ENCODE measurements at regions not wholly inside any gene's neighbourhood (a gene's known extent, or its start where the extent isn't known, plus 50 kb on each side); places are given as distances from the start of the nearest gene placed in this dataset.
"Not testable (repeated sequence)": the region's sequence is repeated elsewhere in the genome, so short reads cannot be mapped to it uniquely, and the experiment has no call there.

DNA sequence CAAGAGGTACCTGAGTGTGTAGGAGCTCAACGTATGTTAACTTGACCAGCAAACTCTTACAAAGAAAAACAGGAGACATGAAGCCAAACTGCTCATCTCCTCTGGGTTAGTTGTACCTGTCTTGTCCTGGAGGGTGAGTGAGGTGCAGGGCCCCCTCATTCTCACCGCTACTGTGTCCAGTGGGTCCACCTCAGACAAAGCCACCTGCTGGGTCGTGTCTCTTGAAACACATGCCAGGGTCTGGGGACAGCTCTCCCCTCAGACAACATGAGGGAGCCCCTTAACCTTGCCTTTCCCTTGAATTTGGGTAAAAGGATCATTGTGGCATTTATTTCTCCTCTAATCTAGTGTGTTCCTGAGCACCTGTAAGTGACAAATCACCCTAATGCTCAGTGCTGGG is 185.6 kb downstream of the TLE3 start:
- Mint-ChIP-seq H3K4me1 (no peaks in the 10 kb centered on the region), H3K4me3 (no peak overlapping the region), H3K27ac (no peak overlapping the region), H3K9me3 (ENCODE audit: low read depth) (no peaks in the 10 kb centered on the region), H3K27me3 (no peaks in the 10 kb centered on the region), H3K36me3 (no peaks in the 10 kb centered on the region)
- CTCF ChIA-PET = no interaction called here
- DNase-seq = no peak
- ATAC-seq = no peak

GRCh38 chr15:69914040-69914439 is 183.7 kb downstream of the TLE3 start:
- DNase-seq = no peak
- CTCF ChIA-PET = no interaction called here
- no peak for ATAC-seq

DNA sequence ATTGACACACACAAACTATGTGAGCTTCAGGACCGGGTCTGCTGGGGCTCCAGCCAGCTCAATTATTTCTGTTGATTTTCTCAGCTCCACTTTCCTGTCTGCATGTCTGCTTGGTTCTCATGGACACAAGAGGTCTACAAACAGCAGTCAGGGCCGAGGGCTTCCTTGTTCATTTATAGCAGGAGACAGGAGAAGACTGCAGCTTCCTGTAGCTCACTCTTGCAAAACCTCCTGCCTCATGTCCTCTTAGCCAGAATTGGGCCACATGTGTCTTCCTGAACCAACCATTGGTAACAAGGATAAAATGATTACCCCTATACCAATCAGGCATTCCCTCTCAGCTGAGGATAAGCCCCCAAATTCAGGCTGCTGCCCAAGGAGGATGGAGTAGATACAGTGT is 182.8 kb downstream of the TLE3 start:
- no peaks in the 10 kb centered on the region for H3K9me3 Mint-ChIP-seq (ENCODE audit: low read depth)
- DNase-seq (no peak), ATAC-seq (no peak)
- no peaks in the 10 kb centered on the region for H3K27me3 Mint-ChIP-seq
- no peak overlapping the region for H3K4me3 Mint-ChIP-seq
- no peak overlapping the region for H3K27ac Mint-ChIP-seq
- CTCF ChIA-PET = no interaction called here
- H3K4me1 Mint-ChIP-seq = no peaks in the 10 kb centered on the region
- H3K36me3 Mint-ChIP-seq = no peaks in the 10 kb centered on the region

More at GRCh38 chr15:69914040-69914439, 183.7 kb downstream of the TLE3 start:
- H3K9me3 Mint-ChIP-seq (ENCODE audit: low read depth) = no peaks in the 10 kb centered on the region
- H3K27ac Mint-ChIP-seq = no peak overlapping the region
- H3K36me3 Mint-ChIP-seq = no peaks in the 10 kb centered on the region
- no peaks in the 10 kb centered on the region for H3K27me3 Mint-ChIP-seq
- no peak overlapping the region for H3K4me3 Mint-ChIP-seq
- H3K4me1 Mint-ChIP-seq = no peaks in the 10 kb centered on the region

- CTCF ChIA-PET = no interaction called here
- Mint-ChIP-seq H3K27me3 (no peaks in the 10 kb centered on the region), H3K9me3 (ENCODE audit: low read depth) (no peaks in the 10 kb centered on the region), H3K4me1 (no peaks in the 10 kb centered on the region), H3K4me3 (no peak overlapping the region), H3K27ac (no peak overlapping the region), H3K36me3 (no peaks in the 10 kb centered on the region)
- ATAC-seq (no peak), DNase-seq (no peak)
Observed at GRCh38 chr15:69916169-69916785, 181.4 kb downstream of the TLE3 start.

GRCh38 chr15:69917056-69917455 is 180.7 kb downstream of the TLE3 start:
- CTCF ChIA-PET = no interaction called here
- Mint-ChIP-seq H3K4me1 (no peaks in the 10 kb centered on the region), H3K36me3 (no peaks in the 10 kb centered on the region)

GRCh38 chr15:69919816-69920215 is 177.9 kb downstream of the TLE3 start:
- peaks cover 13% of the 10 kb centered on the region for H3K27me3 Mint-ChIP-seq
- H3K9me3 Mint-ChIP-seq (ENCODE audit: low read depth) = peaks cover 4% of the 10 kb centered on the region
- peaks cover 4% of the 10 kb centered on the region for H3K36me3 Mint-ChIP-seq
- DNase-seq = no peak
- ATAC-seq = no peak
- H3K4me3 Mint-ChIP-seq = no peak overlapping the region
- CTCF ChIA-PET = no interaction called here
- H3K27ac Mint-ChIP-seq = no peak overlapping the region
- H3K4me1 Mint-ChIP-seq = no peaks in the 10 kb centered on the region

More at GRCh38 chr15:69917056-69917455, 180.7 kb downstream of the TLE3 start:
- Mint-ChIP-seq H3K27ac (no peak overlapping the region), H3K4me3 (no peak overlapping the region), H3K9me3 (ENCODE audit: low read depth) (no peaks in the 10 kb centered on the region), H3K27me3 (no peaks in the 10 kb centered on the region)
- ATAC-seq (no peak), DNase-seq (no peak)

GRCh38 chr15:69920221-69920620 is 177.5 kb downstream of the TLE3 start:
- ATAC-seq = no peak

GRCh38 chr15:69921626-69922619 is 175.8 kb downstream of the TLE3 start:
- Mint-ChIP-seq H3K27ac (no peak overlapping the region), H3K4me1 (no peaks in the 10 kb centered on the region), H3K9me3 (ENCODE audit: low read depth) (peaks cover 9% of the 10 kb centered on the region), H3K4me3 (no peak overlapping the region), H3K36me3 (peaks cover 4% of the 10 kb centered on the region), H3K27me3 (peaks cover 13% of the 10 kb centered on the region)
- ATAC-seq = no peak
- CTCF ChIA-PET = interaction anchor here (0.7 kb wide), 1 partner anchor 36 kb away, joined by 3 read pairs; no protein-coding TSS in a partner anchor
- DNase-seq = no peak

More at GRCh38 chr15:69920221-69920620, 177.5 kb downstream of the TLE3 start:
- peaks cover 7% of the 10 kb centered on the region for H3K9me3 Mint-ChIP-seq (ENCODE audit: low read depth)
- CTCF ChIA-PET = no interaction called here
- H3K36me3 Mint-ChIP-seq = peaks cover 4% of the 10 kb centered on the region
- H3K27me3 Mint-ChIP-seq = peaks cover 13% of the 10 kb centered on the region
- H3K27ac Mint-ChIP-seq = no peak overlapping the region
- DNase-seq = no peak
- no peaks in the 10 kb centered on the region for H3K4me1 Mint-ChIP-seq
- no peak overlapping the region for H3K4me3 Mint-ChIP-seq

GRCh38 chr15:69924531-69924930 is 173.2 kb downstream of the TLE3 start:
- H3K27me3 Mint-ChIP-seq = peaks cover 16% of the 10 kb centered on the region

DNA sequence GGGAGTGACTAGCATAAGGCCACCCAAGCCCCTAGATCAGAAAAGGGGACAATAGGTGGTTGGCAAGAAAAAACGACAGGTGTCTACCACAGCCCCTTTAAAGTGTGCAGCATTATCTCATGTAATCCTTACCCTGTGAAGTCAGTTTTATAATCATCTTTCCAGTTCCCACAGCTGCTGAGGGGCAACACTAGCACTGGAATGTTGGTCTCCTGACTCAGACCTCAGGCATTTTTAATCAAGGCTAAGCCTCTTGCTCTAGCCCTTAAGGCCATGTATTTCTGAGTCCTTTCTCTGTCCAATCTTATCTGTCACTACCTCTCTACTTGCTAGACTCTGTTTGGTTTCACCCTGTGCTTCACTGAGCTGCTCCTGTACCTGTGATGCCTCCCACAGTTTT is 171.7 kb downstream of the TLE3 start:
- peaks cover 4% of the 10 kb centered on the region for H3K36me3 Mint-ChIP-seq
- ATAC-seq (no peak), DNase-seq (peak; percentile 14)
- peaks cover 21% of the 10 kb centered on the region for H3K27me3 Mint-ChIP-seq
- no peak overlapping the region for H3K4me3 Mint-ChIP-seq
- H3K27ac Mint-ChIP-seq = no peak overlapping the region
- H3K4me1 Mint-ChIP-seq = no peaks in the 10 kb centered on the region
- CTCF ChIA-PET = no interaction called here
- peaks cover 9% of the 10 kb centered on the region for H3K9me3 Mint-ChIP-seq (ENCODE audit: low read depth)

More at GRCh38 chr15:69924531-69924930, 173.2 kb downstream of the TLE3 start:
- CTCF ChIA-PET = no interaction called here
- Mint-ChIP-seq H3K4me1 (no peaks in the 10 kb centered on the region), H3K4me3 (no peak overlapping the region), H3K27ac (no peak overlapping the region), H3K9me3 (ENCODE audit: low read depth) (peaks cover 9% of the 10 kb centered on the region), H3K36me3 (peaks cover 4% of the 10 kb centered on the region)
- DNase-seq = no peak
- no peak for ATAC-seq

DNA sequence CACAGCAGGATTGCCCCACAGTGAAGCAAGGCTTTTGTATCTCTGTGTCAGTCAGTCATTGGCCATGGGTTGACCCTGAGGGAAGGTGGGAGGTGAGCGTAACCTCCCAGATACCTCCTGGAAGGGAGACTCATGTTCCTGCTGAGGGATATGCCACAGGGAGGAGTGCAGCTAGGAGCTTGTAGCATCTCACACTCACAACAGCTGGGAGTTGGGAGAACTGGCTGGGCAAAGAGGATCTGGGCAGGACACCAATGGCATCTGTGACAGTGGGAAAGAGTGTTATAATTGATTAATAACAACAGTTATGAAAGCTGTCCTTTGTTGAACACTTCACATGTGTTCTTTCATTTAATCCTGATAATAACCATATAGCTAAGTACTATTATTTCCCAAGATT is 171.0 kb downstream of the TLE3 start:
- ATAC-seq (no peak), DNase-seq (no peak)
- H3K4me3 Mint-ChIP-seq = no peak overlapping the region
- no peak overlapping the region for H3K27ac Mint-ChIP-seq
- peaks cover 9% of the 10 kb centered on the region for H3K9me3 Mint-ChIP-seq (ENCODE audit: low read depth)
- peaks cover 21% of the 10 kb centered on the region for H3K27me3 Mint-ChIP-seq
- H3K4me1 Mint-ChIP-seq = no peaks in the 10 kb centered on the region
- H3K36me3 Mint-ChIP-seq = peaks cover 4% of the 10 kb centered on the region
- CTCF ChIA-PET = no interaction called here

- H3K36me3 Mint-ChIP-seq; CTCF ChIA-PET; ATAC-seq; H3K27ac Mint-ChIP-seq; H3K9me3 Mint-ChIP-seq (ENCODE audit: low read depth); H3K4me1 Mint-ChIP-seq; H3K4me3 Mint-ChIP-seq: not testable (repeated sequence)
- peaks cover 15% of the 10 kb centered on the region for H3K27me3 Mint-ChIP-seq
- DNase-seq = peak; percentile 5
Observed at GRCh38 chr15:69928890-69929289, 168.8 kb downstream of the TLE3 start.

- peak; percentile 9 for DNase-seq
- CTCF ChIA-PET = no interaction called here
- H3K27ac Mint-ChIP-seq = no peak overlapping the region
- H3K36me3 Mint-ChIP-seq = no peaks in the 10 kb centered on the region
- H3K27me3 Mint-ChIP-seq = peaks cover 23% of the 10 kb centered on the region
- H3K4me1 Mint-ChIP-seq = no peaks in the 10 kb centered on the region
- ATAC-seq = no peak
- no peak overlapping the region for H3K4me3 Mint-ChIP-seq
- peaks cover 3% of the 10 kb centered on the region for H3K9me3 Mint-ChIP-seq (ENCODE audit: low read depth)
Observed at GRCh38 chr15:69929905-69930630, 167.6 kb downstream of the TLE3 start.

Measured in activated CD8-positive, alpha-beta memory T cell treated with anti-CD3 and anti-CD28 coated beads, Interleukin-2, amount 10 ng/mL, durations not matched to agents 7 days and 5 days (primary cell).